SK-MEL-5 (cell line): ENCODE measurements at regions not wholly inside any gene's neighbourhood (a gene's known extent, or its start where the extent isn't known, plus 50 kb on each side); places are given as distances from the start of the nearest gene placed in this dataset.
A peak's percentile ranks its signal among the peaks of the same experiment; 100 is the strongest.

Experiments used
- DNase-seq: peaks from one replicate; pipeline ENCODE4 v3.0.0-alpha.2; 2016; ENCODE audit warnings: low read depth, low spot score
- in situ Hi-C: cut with HindIII; loops from 2 replicates; pipeline ENCODE4 v1.10.0; 2016; ENCODE audit warnings: low sequenced_read_pairs, high pct_unique_total_duplicates, low pct_unique_long_range_greater_than_20kb

- no peak for DNase-seq
- in situ Hi-C loops, result no loop called here
These were observed 408.0 kb upstream of the DMAC1 start for GRCh38 chr9:8207596-8207995.

GRCh38 chr9:8206720-8207119 lies 407.1 kb upstream of the DMAC1 start:
- in situ Hi-C loops, result no loop called here
- DNase-seq, result no peak

DNA sequence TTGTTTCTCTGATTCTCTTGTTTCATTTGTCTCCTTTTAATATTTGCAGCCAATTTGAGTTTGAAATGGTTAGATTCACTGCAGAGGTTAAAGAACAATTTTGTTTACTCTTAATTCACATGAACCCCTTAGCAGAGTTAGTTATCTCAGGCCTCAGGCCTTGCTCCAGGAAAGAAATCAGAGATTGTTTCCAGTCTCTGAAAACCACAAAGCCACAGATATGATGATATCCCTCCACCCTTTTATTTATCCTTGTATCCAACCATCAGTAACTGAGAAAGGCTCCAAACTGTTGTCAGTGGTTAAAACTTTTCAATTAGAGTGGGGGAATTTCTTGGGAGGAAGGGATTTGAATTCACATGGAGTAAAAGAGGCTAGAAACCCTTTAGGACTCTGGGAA lies 406.0 kb upstream of the DMAC1 start:
- DNase-seq, result no peak
- in situ Hi-C loops, result no loop called here

DNA sequence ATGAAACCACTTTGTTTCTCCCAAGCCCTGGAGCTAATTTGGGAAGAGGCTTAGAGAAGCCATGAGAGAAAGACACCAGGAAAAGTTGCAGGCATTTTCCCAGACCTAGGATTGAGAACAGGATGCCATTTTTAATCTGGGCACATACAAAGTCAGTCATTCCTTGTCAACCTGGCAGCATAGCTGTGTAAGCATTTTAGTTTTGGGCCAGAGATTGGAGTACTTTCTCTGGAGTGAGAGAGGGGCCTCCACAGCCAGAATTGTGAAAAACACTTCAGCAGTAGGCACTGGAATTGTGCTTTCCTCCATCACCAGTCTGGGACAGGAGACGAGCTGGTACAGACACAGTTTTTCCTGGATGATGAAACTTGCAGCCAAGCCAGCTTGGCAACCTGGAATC lies 390.3 kb upstream of the DMAC1 start:
- in situ Hi-C loops, result no loop called here

GRCh38 chr9:8188723-8189407 lies 389.3 kb upstream of the DMAC1 start:
- in situ Hi-C loops, result no loop called here
- DNase-seq, result peak; percentile 1

More for the DNA sequence above, 390.3 kb upstream of the DMAC1 start:
- DNase-seq, result no peak

GRCh38 chr9:8186560-8186959 lies 387.0 kb upstream of the DMAC1 start:
- in situ Hi-C loops, result no loop called here

GRCh38 chr9:8183618-8184017 lies 384.0 kb upstream of the DMAC1 start:
- in situ Hi-C loops, result no loop called here
- DNase-seq, result no peak

More at GRCh38 chr9:8186560-8186959, 387.0 kb upstream of the DMAC1 start:
- no peak for DNase-seq

DNA sequence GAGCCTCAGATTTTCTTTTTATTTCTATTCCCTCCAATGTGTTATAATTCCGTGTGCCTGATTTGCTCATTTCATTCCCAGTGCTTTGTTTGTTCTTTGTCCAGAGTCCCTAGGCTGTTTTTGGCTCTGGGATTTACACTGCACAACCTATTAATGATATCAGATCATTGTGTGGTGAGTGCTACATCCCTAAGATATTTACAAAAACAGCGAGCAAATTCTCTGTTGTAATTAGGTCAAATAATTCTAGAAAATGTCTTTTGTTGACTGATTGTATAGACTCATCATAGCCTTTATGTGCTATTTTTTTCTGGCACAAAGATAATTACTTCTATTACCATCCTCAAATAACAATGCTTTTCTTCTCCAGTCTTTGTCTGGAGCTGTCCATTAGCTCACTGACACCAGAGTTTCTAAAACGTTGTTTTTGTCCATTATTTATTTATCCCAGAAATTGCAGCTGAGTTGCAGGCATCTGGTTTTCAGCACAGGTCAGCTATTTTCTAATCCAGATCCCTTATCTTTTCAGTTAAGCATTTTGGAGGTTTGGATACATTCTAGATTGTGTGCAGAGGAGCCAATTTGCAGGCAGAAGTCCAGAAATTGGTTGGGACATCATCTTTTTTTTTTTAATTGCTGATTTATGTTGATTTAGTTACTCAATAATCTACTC lies 379.9 kb upstream of the DMAC1 start:
- in situ Hi-C loops, result no loop called here
- DNase-seq, result no peak

- in situ Hi-C loops, result no loop called here
- no peak for DNase-seq
These were observed 372.4 kb upstream of the DMAC1 start for GRCh38 chr9:8172000-8172399.

DNA sequence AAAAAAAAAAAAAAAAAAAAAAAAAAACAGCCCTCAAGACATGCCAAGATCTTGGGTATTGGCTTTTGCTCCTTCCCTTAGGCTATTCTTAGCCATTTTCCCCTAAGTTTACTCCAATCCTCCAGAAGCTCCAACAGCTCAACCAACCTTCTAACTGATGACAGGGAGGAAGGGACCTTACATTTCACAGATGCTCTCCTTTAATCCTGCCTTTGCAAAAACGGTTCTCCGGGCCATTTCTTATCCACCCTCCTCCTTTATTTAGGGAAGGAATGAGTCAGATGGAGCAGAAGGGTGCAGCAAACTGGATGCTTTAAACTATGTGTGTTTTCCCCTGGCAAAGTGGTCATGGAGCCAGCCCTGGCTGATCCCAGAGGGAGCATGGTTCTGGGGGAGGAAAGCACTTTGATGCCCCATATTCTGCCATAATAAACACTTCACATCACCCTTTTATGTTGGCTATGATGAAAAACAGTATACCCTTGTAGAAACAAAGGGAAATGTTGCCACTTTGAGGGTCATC lies 369.4 kb upstream of the DMAC1 start:
- no peak for DNase-seq
- in situ Hi-C loops, result no loop called here

GRCh38 chr9:8160787-8161186 lies 361.2 kb upstream of the DMAC1 start:
- in situ Hi-C loops, result no loop called here
- no peak for DNase-seq

DNA sequence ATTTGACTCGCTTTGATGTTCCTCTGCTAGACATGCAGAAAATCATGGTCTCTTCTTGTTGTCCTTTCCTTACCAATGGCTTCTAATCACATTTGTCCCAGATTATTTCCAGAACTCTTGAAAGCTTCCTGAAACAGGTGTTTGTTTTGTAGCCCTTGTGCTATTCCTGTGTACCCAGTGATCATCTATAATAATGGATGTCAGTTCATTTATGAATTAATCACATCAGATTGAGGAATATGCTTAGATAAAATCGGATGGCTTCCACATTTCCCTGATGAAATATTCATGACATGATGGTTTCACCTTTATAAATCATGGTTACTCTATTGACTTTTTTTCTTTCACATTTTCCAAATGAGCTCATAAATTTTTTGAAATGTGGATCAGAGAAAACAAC lies 359.0 kb upstream of the DMAC1 start:
- DNase-seq, result no peak
- in situ Hi-C loops, result no loop called here

- no peak for DNase-seq
- in situ Hi-C loops, result no loop called here
These were observed 358.2 kb upstream of the DMAC1 start for GRCh38 chr9:8157683-8158324.

DNA sequence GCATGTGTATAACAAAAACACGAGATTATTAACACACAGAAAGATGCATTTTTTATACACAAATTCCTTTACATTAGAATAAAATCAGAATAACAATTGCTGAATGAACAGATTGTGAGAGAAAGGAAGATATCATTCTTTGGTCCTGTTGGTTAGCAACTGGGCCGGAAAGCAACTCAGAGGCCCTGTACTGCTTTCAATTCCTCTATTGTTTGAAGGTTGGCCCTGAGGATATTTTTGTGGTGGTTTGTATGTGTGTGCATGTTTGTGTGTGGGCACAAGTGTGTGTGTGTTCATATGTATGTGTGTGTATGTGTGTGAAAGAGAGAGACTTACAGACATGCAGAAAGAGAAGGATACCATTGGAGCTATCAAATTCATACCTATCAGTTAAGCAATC lies 356.8 kb upstream of the DMAC1 start:
- peak; percentile 2 for DNase-seq
- in situ Hi-C loops, result no loop called here

DNA sequence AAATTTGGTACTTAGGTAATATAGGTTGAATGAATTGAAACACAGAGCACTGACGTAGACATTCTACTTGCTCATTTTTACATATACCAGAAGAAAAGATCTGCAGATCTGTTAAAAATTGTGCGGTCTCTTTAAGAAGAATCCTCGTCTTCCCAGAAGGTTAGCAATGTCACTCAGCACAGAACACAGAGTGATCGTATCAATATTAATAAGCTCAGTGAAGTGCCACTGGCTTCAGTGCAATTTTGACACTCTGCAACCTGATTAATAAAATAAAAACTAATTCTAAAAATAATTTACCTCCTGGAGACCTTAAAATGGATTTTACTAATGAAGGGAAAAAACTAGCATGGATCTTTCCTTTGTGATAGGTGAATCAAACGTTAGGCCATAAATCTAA lies 356.1 kb upstream of the DMAC1 start:
- in situ Hi-C loops, result no loop called here
- no peak for DNase-seq

DNA sequence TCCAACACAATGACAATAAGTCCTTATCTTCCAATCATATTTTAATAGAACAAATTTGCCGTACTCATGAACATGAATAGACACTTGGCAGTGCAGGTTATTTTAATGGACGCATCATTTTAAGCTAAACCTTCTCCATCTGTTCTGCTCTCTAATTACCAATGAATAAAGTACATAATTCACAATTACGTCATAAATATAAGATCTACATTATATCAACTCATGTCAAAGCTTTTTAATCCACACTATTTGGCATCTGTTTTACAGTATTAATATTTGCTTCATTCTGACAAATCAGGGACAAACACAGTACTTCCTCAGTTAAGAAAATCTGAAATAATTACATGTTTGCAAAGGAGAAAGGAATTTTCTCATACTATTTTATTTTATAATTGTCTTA lies 344.1 kb upstream of the DMAC1 start:
- no peak for DNase-seq
- in situ Hi-C loops, result no loop called here

DNA sequence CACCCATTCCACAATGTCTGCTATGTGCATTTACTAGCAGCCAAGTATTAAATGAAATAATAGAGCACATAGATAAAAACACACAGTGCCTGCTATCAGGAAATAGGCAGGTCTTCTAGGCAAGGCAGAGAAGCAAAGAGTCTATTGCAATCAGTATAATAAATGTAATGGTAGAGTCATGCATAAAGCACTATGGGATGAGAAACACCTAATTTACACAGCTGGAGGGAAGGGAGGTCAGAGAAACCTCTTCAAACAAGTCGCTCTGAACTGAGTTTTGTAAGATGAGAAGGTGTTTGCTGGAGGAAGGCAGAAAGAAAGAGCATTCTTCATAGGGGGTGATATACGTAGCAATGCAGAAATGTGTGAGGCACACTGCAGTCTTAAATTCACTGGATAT lies 341.0 kb upstream of the DMAC1 start:
- in situ Hi-C loops, result no loop called here
- no peak for DNase-seq

GRCh38 chr9:8139756-8140155 lies 340.2 kb upstream of the DMAC1 start:
- in situ Hi-C loops, result no loop called here
- DNase-seq, result no peak

- in situ Hi-C loops, result no loop called here
These were observed 336.9 kb upstream of the DMAC1 start for GRCh38 chr9:8136477-8136876.

More at GRCh38 chr9:8136477-8136876, 336.9 kb upstream of the DMAC1 start:
- no peak for DNase-seq
